Hematopoietic multipotent progenitor cell treated with erythropoietin and hydrocortisone succinate and interleukin-3 and kit ligand, for 8 days (in vitro differentiated cells): ENCODE measurements at regions not wholly inside any gene's neighbourhood (a gene's known extent, or its start where the extent isn't known, plus 50 kb on each side); places are given as distances from the start of the nearest gene placed in this dataset.

Experiments used
- DNase-seq: peaks from one replicate; pipeline ENCODE4 v3.0.0-alpha.2; 2015

- DNase-seq, result no peak
Measured at GRCh38 chr9:87122947-87123685, 175.8 kb upstream of the GAS1 start.

DNA sequence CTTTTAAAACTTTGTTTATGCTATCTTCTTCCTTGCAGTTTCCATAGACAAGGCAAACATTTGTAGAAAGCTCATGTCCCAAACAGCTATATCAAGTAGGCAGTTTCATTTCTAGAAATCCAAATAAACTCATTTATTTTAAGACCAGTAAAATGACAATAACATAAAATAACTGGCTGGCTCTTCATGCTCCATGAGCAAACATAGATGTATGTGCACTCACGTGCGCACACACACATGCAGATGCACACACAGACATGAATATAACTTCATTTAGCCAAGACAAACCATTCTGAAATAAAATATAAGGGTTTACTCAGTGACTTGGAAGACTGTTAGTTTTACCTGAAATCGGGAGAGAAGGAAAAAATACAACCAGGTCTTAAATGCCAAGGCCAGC lies 176.5 kb upstream of the GAS1 start:
- no peak for DNase-seq

DNA sequence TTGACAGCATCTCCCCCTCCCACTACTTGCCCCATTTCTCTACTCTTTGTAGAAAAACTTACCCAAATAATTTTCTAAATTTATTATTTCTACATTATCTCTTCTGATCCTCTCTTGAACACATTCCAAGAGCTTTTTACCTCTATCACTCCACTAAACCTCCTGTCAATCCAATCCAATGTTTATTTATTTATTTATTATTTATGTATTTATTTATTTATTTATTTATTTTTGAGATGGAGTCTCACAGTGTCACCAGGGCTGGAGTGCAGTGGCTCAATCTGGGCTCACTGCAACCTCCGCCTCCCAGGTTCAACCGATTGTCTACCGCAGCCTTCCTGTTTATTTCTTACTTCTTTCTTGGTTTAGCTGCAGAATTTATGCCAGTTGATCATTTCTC lies 178.5 kb upstream of the GAS1 start:
- DNase-seq, result no peak

- no peak for DNase-seq
Measured at GRCh38 chr9:87127543-87127942, 180.2 kb upstream of the GAS1 start.

DNA sequence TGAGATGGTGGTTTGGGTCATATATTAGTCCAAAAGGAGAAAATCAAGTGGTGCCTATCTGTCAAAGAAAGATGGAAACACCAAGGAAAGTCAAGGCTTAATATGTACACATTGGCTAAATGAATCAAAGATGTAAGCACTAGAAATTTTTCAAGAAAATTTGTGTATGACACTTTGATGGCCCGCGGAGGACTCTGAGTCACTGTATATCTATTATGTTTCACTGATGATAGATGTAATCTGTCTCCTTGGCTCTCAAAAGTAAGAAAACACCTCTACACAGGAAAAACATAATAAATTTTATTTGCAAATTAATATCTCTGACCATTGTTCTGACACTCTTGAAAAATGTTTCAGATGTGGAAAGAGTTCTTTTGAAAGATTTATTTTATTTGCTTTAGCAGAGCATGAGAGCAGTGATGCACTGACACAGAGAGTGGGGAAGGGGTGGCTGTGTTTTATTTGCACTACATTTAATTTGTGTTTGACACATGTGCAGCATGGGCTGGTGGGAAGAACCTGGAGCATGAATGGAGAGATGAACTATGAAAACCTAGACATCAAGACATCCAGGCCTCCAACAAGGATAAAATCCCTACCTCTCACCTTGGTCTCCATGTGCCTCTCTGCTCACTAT lies 180.8 kb upstream of the GAS1 start:
- no peak for DNase-seq

GRCh38 chr9:87128844-87129493 lies 181.7 kb upstream of the GAS1 start:
- DNase-seq, result no peak

DNA sequence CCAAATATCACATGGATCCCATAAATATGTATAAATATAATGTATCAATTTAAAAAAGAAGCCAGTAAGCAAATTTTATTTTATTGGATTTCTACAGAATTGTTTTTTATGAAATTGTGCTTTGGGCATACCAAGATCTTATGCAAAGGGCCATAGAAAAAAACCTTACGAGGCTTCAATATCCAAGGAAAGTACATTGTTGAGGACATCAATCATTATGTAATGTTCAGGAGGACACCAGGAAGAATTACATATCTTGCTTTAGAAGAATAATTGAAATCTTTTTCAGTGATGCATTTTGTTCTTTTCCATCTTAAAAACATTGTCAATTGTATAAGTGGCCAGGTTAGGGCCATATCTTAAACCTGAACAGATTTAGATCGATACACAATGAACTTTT lies 187.8 kb upstream of the GAS1 start:
- no peak for DNase-seq

DNA sequence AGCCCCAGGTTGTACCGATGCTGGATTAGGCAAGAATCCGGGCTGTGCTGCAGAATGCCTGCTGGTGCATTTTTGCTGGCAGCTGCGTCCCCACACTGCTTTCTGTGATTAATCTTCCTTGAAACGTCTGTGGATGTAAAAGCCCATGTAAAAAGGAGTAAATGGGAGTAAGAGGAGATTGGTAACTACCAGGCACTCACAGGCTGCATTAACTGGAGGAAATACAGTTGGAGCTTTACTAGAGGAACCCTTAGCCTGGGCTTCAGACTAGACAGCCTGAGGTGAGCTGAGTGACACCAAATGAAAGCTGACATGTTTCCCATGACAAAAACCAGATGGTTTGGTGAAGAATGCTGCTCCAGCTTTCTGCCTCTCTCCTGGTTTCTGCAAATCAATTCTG lies 190.4 kb upstream of the GAS1 start:
- no peak for DNase-seq

DNA sequence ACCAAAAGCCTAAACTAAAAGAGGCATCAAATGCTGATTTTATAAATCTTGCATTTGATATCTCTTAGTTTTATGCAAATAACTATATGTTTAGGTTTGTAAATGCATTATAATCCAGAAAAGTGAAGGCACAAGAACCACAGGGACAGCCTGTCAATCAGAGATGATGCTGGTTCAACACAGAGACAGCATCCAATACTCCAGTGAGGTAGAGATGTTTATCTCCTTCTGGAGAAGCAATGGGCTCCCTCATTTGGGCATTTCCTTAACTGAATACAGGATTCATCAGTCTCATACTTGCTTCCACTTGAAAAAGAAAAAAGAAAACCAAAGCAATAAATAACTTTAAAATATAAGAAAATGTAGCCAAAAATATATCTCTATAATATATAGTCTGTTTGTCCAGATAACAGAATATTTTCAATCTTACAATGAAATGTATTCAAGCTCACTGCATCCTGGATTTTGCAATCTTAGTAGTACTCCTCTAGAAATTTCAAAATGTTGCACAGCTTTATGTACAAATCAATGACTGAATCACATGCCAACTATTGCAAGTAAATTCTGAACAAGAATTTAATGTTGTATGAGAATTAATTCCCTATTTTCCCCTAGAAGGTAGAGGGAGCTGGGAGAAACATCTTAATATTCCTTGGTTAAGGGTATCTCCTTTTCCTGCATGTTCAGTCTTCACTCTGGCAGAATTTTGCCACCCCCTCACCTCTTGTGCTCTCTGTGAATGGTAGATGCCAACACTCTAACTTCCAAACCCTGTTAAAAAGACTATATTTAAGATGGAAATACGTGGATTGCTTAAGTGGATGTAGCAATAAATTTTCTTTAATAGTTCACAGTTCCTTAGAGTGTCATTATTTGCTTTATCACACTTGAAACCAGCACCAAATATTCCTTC lies 191.1 kb upstream of the GAS1 start:
- no peak for DNase-seq

- no peak for DNase-seq
Measured at GRCh38 chr9:87139099-87139730, 191.9 kb upstream of the GAS1 start.

- DNase-seq, result no peak
Measured at GRCh38 chr9:87140142-87140541, 192.8 kb upstream of the GAS1 start.

DNA sequence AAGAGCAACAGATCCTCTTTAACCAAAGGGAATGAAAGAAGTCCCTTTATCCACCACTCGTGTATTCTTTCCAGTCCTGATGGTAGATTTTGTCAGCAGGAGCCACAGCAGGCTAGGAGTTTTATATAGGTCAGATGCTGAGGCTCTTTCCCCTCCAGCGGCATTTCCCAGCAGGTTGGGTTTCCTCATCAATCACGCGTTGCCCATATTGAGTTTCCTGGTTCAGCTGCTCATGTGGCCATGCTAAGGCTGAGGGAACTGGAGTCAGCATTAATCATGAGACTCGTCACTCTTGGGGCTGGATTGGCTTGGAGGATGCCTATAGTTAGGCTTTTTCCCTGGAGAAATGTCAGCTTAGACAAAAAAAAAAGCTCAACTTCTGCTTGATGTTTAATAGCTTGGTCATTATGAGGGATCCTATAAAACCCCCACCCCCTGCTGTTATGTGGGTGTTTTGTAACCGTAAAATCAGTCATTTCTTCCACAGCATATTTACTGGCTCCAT lies 193.4 kb upstream of the GAS1 start:
- no peak for DNase-seq

DNA sequence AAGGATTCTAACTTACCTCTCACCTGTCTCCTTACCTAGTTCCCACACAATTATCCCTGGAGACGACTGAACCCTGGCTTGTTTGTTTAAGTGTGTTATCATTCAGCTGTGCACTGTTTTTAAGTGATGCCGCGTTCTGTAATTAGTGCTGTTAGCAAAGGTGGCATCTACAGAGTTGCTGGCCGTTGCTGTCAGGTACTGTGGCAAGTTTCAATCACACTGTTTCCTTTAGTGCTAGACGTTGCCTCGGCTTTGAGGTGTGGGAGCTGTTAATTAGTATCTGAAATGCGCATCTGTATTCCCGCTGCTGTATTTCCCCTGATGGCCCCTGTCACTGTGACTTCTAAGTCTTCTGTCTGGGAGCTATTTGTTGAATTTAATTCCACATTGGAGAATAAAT lies 193.8 kb upstream of the GAS1 start:
- no peak for DNase-seq

GRCh38 chr9:87146933-87147332 lies 199.6 kb upstream of the GAS1 start:
- DNase-seq, result no peak

DNA sequence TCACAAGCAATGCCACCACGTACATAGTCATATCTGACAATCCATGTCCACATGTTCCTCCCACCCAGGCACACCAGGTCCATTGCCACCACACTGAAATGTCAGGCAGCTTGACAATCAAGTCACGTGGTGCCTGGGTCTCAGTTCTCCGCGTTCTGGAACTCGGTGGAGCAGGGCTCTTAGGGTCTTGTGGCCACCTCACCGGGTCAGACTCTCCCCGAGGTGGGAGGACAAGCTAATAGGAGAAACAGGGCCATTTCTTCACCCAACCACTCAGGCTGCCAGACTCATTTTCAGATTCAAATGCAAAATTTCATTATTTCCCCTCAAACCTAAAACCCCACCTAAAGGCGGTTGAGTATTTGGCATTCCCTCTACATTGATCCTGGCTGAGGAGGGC lies 200.5 kb upstream of the GAS1 start:
- DNase-seq, result no peak

- no peak for DNase-seq
Measured at GRCh38 chr9:87148331-87149104, 201.2 kb upstream of the GAS1 start.

DNA sequence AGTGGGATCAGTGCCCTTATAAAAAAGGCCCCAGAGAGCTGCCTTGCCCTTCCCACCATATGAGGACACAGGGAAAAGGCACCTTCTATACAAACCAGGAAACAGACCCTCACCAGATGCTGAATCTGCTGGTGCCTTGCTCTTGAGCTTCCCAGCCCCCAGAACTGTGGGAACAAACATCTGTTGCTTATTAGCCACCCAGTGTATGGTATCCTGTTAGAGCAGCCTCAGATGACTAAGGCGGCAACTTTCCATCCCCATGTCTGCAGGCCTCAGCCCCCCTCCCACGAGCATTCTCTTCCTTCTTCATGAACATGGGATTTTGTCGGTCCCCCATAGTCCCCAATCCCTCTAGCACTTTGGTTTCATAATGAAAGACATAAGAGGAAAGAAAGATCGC lies 202.5 kb upstream of the GAS1 start:
- DNase-seq, result no peak

GRCh38 chr9:87152256-87152655 lies 204.9 kb upstream of the GAS1 start:
- no peak for DNase-seq

DNA sequence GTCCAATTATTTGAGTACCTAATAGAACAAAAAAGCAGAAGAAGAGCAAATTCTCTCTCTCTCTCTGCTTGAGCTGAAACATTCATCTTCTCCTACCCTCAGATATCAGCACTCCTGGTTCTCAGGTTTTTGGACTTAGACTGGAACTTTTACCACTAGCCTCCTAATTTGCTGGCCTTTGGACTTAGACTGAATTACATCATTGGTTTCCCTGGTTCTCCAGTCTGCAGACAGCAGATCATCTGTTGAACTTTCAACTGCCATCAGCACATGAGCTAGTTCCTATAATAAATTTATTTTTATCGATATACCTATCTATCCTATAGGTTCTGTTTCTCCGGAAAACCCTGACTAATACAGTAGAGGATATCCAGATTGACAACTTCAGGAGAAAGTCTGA lies 208.9 kb upstream of the GAS1 start:
- no peak for DNase-seq

DNA sequence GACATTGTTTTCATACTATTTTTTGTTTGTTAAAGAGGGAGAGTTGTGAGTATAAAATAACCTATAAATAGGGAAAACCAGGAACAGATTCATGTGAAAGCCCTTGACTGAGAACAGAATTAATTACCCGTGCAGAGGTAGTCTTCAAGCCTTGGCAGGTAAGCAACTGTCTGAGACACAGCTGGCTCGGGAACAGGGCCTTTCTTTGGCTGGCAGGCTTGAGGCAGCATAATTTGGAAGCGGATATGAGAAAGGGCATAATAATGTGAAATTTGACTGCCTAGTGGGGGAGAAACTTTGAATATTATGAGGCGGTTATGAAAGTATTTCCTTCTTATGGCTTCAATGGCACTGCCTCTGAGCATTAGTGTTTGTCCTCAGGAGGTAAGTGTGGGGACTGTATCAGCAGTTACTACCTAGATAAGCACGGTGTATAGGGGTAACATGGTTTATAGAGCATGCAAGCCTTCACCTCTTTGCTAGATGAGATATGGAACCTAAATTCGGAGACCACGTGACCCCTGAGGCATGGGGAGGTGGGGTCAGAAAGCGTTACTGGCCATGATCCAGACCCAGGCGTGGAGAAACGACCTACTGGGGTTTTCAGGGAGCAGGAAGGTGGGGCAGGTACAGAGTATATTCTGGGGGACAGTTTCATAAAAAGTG lies 210.2 kb upstream of the GAS1 start:
- DNase-seq, result no peak

- DNase-seq, result no peak
Measured at GRCh38 chr9:87158765-87159164, 211.5 kb upstream of the GAS1 start.
